ENCODE measurements at regions not wholly inside any gene's neighbourhood (a gene's known extent, or its start where the extent isn't known, plus 50 kb on each side); places are given as distances from the start of the nearest gene placed in this dataset. TPM values are rescaled to one million over a fixed set of nuclear protein-coding genes. Genes with fewer than 3 reads are reported as not detected.

DNA sequence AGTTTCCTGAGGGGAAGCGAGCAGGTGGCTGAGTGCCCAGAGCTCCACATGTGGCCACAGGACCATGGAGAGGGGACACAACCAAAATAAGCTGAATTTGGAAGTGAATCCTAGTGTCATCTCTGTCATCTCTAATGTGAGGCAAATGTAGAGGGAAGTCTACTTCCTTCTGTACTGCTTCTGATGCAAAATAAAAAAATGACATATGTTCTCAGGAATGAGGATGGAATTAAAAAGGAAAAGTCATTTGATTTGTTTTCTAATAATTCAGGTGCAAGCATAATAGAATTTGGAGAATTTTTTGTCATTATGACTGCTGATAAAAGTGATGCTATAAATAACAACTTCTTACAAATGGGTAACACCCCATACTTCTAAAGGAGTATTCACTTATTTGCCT, 59.5 kb upstream of the POU1F1 start:
- H3K9me3 ChIP-seq, result no peaks in the 10 kb centered on the region
- TF ChIP-seq, protein P1, sequence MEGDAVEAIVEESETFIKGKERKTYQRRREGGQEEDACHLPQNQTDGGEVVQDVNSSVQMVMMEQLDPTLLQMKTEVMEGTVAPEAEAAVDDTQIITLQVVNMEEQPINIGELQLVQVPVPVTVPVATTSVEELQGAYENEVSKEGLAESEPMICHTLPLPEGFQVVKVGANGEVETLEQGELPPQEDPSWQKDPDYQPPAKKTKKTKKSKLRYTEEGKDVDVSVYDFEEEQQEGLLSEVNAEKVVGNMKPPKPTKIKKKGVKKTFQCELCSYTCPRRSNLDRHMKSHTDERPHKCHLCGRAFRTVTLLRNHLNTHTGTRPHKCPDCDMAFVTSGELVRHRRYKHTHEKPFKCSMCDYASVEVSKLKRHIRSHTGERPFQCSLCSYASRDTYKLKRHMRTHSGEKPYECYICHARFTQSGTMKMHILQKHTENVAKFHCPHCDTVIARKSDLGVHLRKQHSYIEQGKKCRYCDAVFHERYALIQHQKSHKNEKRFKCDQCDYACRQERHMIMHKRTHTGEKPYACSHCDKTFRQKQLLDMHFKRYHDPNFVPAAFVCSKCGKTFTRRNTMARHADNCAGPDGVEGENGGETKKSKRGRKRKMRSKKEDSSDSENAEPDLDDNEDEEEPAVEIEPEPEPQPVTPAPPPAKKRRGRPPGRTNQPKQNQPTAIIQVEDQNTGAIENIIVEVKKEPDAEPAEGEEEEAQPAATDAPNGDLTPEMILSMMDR (IDR thresholded peaks at IDR 0.05), result no peak
- no peak for TF ChIP-seq POLR2A (IDR thresholded peaks at IDR 0.05)
- H3K27me3 ChIP-seq, result no peaks in the 10 kb centered on the region
- H3K36me3 ChIP-seq, result no peaks in the 10 kb centered on the region
- no peak overlapping the region for H3K27ac ChIP-seq
- H3K4me1 ChIP-seq, result no peaks in the 10 kb centered on the region
- DNase-seq, result no peak
- no peak overlapping the region for H3K4me3 ChIP-seq
- intact Hi-C loops (cut with DNase I; ENCODE audit: low total_unique reads), result no loop called here

DNA sequence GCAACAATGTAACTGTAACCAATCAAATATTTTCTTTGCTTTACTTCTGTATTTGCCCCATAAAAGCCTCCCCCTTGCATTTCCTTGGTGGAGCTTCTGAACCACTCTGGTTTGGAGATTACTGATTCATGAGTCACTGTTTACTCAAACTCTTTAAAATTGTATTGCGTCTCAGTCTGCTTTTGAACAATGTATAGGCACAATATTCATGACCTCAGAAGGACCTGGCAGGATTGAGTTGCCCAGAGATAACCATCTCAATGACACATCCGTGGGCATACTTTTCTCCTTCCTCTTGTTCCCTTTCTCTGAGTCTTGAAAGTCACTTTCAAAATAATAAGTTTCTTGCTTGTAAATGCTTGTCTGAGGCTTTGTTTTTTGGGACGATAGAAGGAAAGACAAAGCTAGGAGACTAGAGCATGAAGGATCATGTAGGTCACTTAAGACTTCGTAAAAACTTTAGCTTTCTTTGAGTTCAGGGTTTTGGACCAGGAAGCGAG, 57.1 kb upstream of the POU1F1 start:
- Histone ChIP-seq H3K4me1 (no peaks in the 10 kb centered on the region), H3K27me3 (no peaks in the 10 kb centered on the region), H3K9me3 (no peaks in the 10 kb centered on the region), H3K4me3 (no peak overlapping the region), H3K36me3 (no peaks in the 10 kb centered on the region), H3K27ac (no peak overlapping the region)
- no peak for TF ChIP-seq POLR2A (IDR thresholded peaks at IDR 0.05)
- TF ChIP-seq, protein P1 (IDR thresholded peaks at IDR 0.05), result no peak
- intact Hi-C loops (cut with DNase I; ENCODE audit: low total_unique reads), result no loop called here
- no peak for DNase-seq

DNA sequence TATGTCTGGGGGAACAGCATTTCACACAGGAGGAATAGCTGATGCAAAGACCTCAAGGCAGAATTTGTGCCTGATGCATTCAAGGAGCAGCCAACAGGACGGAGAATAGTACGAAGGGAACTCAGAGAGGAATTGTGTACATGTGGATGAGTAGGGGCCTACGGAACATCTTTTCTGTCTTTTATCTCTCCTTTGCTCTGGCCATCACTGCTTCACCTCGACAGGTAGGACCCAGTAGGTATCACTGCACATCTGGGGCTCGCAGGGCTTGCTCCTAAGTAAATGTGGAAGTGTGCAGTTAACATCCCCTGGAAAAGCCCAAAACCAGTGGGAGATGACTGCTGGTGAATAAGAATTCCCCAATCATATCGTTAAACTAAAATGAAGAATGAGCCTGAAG, 56.4 kb upstream of the POU1F1 start:
- TF ChIP-seq, protein P1 (IDR thresholded peaks at IDR 0.05), result no peak
- no peak for TF ChIP-seq POLR2A (IDR thresholded peaks at IDR 0.05)
- no peak overlapping the region for H3K4me3 ChIP-seq
- no peak for DNase-seq
- no peaks in the 10 kb centered on the region for H3K4me1 ChIP-seq
- H3K36me3 ChIP-seq, result no peaks in the 10 kb centered on the region
- no peaks in the 10 kb centered on the region for H3K9me3 ChIP-seq
- no peaks in the 10 kb centered on the region for H3K27me3 ChIP-seq
- H3K27ac ChIP-seq, result no peak overlapping the region
- intact Hi-C loops (cut with DNase I; ENCODE audit: low total_unique reads), result no loop called here

DNA sequence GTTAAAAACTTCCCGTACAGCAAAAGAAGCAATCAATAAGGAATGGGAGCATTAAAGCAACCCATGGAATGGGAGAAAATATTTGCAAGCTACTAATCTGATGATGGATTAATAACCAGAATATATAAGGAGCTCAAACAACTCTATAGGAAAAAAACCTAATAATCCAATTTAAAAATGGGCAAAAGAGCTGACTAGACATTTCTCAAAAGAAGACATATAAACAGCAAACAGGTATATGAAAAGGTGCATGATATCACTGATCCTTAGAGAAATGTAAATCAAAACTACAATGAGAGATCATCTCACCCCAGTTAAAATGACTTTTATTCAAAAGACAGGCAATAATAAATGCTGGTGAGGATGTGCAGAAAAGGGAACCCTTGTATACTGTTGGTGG, 52.7 kb upstream of the POU1F1 start:
- Histone ChIP-seq H3K4me1 (no peaks in the 10 kb centered on the region), H3K27ac (no peak overlapping the region), H3K27me3 (no peaks in the 10 kb centered on the region), H3K36me3 (no peaks in the 10 kb centered on the region), H3K4me3 (no peak overlapping the region), H3K9me3 (no peaks in the 10 kb centered on the region)
- no peak for DNase-seq
- TF ChIP-seq POLR2A (IDR thresholded peaks at IDR 0.05), result no peak
- TF ChIP-seq, protein P1 (IDR thresholded peaks at IDR 0.05), result no peak
- intact Hi-C loops (cut with DNase I; ENCODE audit: low total_unique reads), result no loop called here

Small RNAs in the stretch of these regions (small RNA-seq; reads per million reads assigned to genes)
- gene RNU6-873P (not detected), gene RNU6ATAC6P (not detected)
